ENCODE measurements at regions not wholly inside any gene's neighbourhood (a gene's known extent, or its start where the extent isn't known, plus 50 kb on each side); places are given as distances from the start of the nearest gene placed in this dataset.

GRCh38 chr4:138899999-138900398 lies 115.6 kb upstream of the NOCT start:
- no peak overlapping the region for H3K4me3 Mint-ChIP-seq
- no peaks in the 10 kb centered on the region for H3K27me3 Mint-ChIP-seq
- ATAC-seq (replicated peaks; ENCODE audit: extremely low read depth, poor library complexity, severe bottlenecking) (no peak), DNase-seq (ENCODE audit: low spot score in 2 of 2) (no peak)
- no peaks in the 10 kb centered on the region for H3K4me1 Mint-ChIP-seq
- H3K27ac Mint-ChIP-seq (ENCODE audit: low read depth), result no peak overlapping the region
- H3K9me3 Mint-ChIP-seq, result no peaks in the 10 kb centered on the region
- H3K36me3 Mint-ChIP-seq (ENCODE audit: insufficient read depth), result peaks cover 1% of the 10 kb centered on the region

GRCh38 chr4:138898282-138898681 lies 117.3 kb upstream of the NOCT start:
- no peaks in the 10 kb centered on the region for H3K27me3 Mint-ChIP-seq
- no peaks in the 10 kb centered on the region for H3K9me3 Mint-ChIP-seq
- no peak overlapping the region for H3K27ac Mint-ChIP-seq (ENCODE audit: low read depth)

GRCh38 chr4:138897811-138898226 lies 117.8 kb upstream of the NOCT start:
- H3K4me3 Mint-ChIP-seq, result no peak overlapping the region

More at GRCh38 chr4:138898282-138898681, 117.3 kb upstream of the NOCT start:
- Mint-ChIP-seq H3K4me3 (no peak overlapping the region), H3K36me3 (ENCODE audit: insufficient read depth) (peaks cover 1% of the 10 kb centered on the region), H3K4me1 (no peaks in the 10 kb centered on the region)
- no peak for ATAC-seq (replicated peaks; ENCODE audit: extremely low read depth, poor library complexity, severe bottlenecking)
- no peak for DNase-seq (ENCODE audit: low spot score in 2 of 2)

GRCh38 chr4:138894709-138895108 lies 120.9 kb upstream of the NOCT start:
- H3K9me3 Mint-ChIP-seq, result no peaks in the 10 kb centered on the region
- DNase-seq (ENCODE audit: low spot score in 2 of 2), result no peak
- H3K4me1 Mint-ChIP-seq, result no peaks in the 10 kb centered on the region
- H3K27ac Mint-ChIP-seq (ENCODE audit: low read depth), result no peak overlapping the region
- H3K27me3 Mint-ChIP-seq, result no peaks in the 10 kb centered on the region
- ATAC-seq (replicated peaks; ENCODE audit: extremely low read depth, poor library complexity, severe bottlenecking), result no peak
- H3K4me3 Mint-ChIP-seq, result no peak overlapping the region
- peaks cover under 1% of the 10 kb centered on the region for H3K36me3 Mint-ChIP-seq (ENCODE audit: insufficient read depth)

More at GRCh38 chr4:138897811-138898226, 117.8 kb upstream of the NOCT start:
- Mint-ChIP-seq H3K4me1 (no peaks in the 10 kb centered on the region), H3K27ac (ENCODE audit: low read depth) (no peak overlapping the region), H3K27me3 (no peaks in the 10 kb centered on the region), H3K36me3 (ENCODE audit: insufficient read depth) (peaks cover 1% of the 10 kb centered on the region), H3K9me3 (no peaks in the 10 kb centered on the region)
- DNase-seq (ENCODE audit: low spot score in 2 of 2) (no peak), ATAC-seq (replicated peaks; ENCODE audit: extremely low read depth, poor library complexity, severe bottlenecking) (no peak)

- H3K4me1 Mint-ChIP-seq, result no peaks in the 10 kb centered on the region
- ATAC-seq (replicated peaks; ENCODE audit: extremely low read depth, poor library complexity, severe bottlenecking) (no peak), DNase-seq (ENCODE audit: low spot score in 2 of 2) (no peak)
- no peak overlapping the region for H3K4me3 Mint-ChIP-seq
- H3K27me3 Mint-ChIP-seq, result peaks cover 6% of the 10 kb centered on the region
- no peaks in the 10 kb centered on the region for H3K9me3 Mint-ChIP-seq
- H3K27ac Mint-ChIP-seq (ENCODE audit: low read depth), result no peak overlapping the region
- H3K36me3 Mint-ChIP-seq (ENCODE audit: insufficient read depth), result no peaks in the 10 kb centered on the region
These were observed 121.6 kb upstream of the NOCT start for GRCh38 chr4:138894011-138894410.

- H3K4me1 Mint-ChIP-seq, result no peaks in the 10 kb centered on the region
- no peak overlapping the region for H3K27ac Mint-ChIP-seq (ENCODE audit: low read depth)
- DNase-seq (ENCODE audit: low spot score in 2 of 2) (no peak), ATAC-seq (replicated peaks; ENCODE audit: extremely low read depth, poor library complexity, severe bottlenecking) (no peak)
- peaks cover 18% of the 10 kb centered on the region for H3K27me3 Mint-ChIP-seq
- no peak overlapping the region for H3K4me3 Mint-ChIP-seq
- H3K9me3 Mint-ChIP-seq, result no peaks in the 10 kb centered on the region
- no peaks in the 10 kb centered on the region for H3K36me3 Mint-ChIP-seq (ENCODE audit: insufficient read depth)
These were observed 122.8 kb upstream of the NOCT start for GRCh38 chr4:138892483-138893407.

GRCh38 chr4:138891631-138892031 lies 124.0 kb upstream of the NOCT start:
- ATAC-seq (replicated peaks; ENCODE audit: extremely low read depth, poor library complexity, severe bottlenecking) (no peak), DNase-seq (ENCODE audit: low spot score in 2 of 2) (no peak)
- H3K27ac Mint-ChIP-seq (ENCODE audit: low read depth), result no peak overlapping the region
- H3K9me3 Mint-ChIP-seq, result no peaks in the 10 kb centered on the region
- H3K36me3 Mint-ChIP-seq (ENCODE audit: insufficient read depth), result no peaks in the 10 kb centered on the region
- no peaks in the 10 kb centered on the region for H3K4me1 Mint-ChIP-seq
- no peak overlapping the region for H3K4me3 Mint-ChIP-seq
- H3K27me3 Mint-ChIP-seq, result peaks cover 22% of the 10 kb centered on the region

GRCh38 chr4:138890891-138891570 lies 124.5 kb upstream of the NOCT start:
- no peaks in the 10 kb centered on the region for H3K4me1 Mint-ChIP-seq
- ATAC-seq (replicated peaks; ENCODE audit: extremely low read depth, poor library complexity, severe bottlenecking), result no peak
- peaks cover 22% of the 10 kb centered on the region for H3K27me3 Mint-ChIP-seq
- no peak overlapping the region for H3K27ac Mint-ChIP-seq (ENCODE audit: low read depth)
- no peaks in the 10 kb centered on the region for H3K9me3 Mint-ChIP-seq
- no peak for DNase-seq (ENCODE audit: low spot score in 2 of 2)
- no peaks in the 10 kb centered on the region for H3K36me3 Mint-ChIP-seq (ENCODE audit: insufficient read depth)
- no peak overlapping the region for H3K4me3 Mint-ChIP-seq

GRCh38 chr4:138889216-138889615 lies 126.4 kb upstream of the NOCT start:
- no peak overlapping the region for H3K27ac Mint-ChIP-seq (ENCODE audit: low read depth)
- no peak overlapping the region for H3K4me3 Mint-ChIP-seq
- no peaks in the 10 kb centered on the region for H3K9me3 Mint-ChIP-seq
- H3K4me1 Mint-ChIP-seq, result no peaks in the 10 kb centered on the region
- H3K36me3 Mint-ChIP-seq (ENCODE audit: insufficient read depth), result no peaks in the 10 kb centered on the region
- H3K27me3 Mint-ChIP-seq, result peaks cover 22% of the 10 kb centered on the region
- DNase-seq (ENCODE audit: low spot score in 2 of 2) (no peak), ATAC-seq (replicated peaks; ENCODE audit: extremely low read depth, poor library complexity, severe bottlenecking) (no peak)

- peaks cover 22% of the 10 kb centered on the region for H3K27me3 Mint-ChIP-seq
- H3K36me3 Mint-ChIP-seq (ENCODE audit: insufficient read depth), result no peaks in the 10 kb centered on the region
- no peaks in the 10 kb centered on the region for H3K9me3 Mint-ChIP-seq
- no peaks in the 10 kb centered on the region for H3K4me1 Mint-ChIP-seq
- no peak overlapping the region for H3K27ac Mint-ChIP-seq (ENCODE audit: low read depth)
- H3K4me3 Mint-ChIP-seq, result no peak overlapping the region
- no peak for ATAC-seq (replicated peaks; ENCODE audit: extremely low read depth, poor library complexity, severe bottlenecking)
- no peak for DNase-seq (ENCODE audit: low spot score in 2 of 2)
These were observed 127.8 kb upstream of the NOCT start for GRCh38 chr4:138887741-138888140.

GRCh38 chr4:138887341-138887740 lies 128.2 kb upstream of the NOCT start:
- Mint-ChIP-seq H3K27ac (ENCODE audit: low read depth) (no peak overlapping the region), H3K9me3 (no peaks in the 10 kb centered on the region), H3K4me3 (no peak overlapping the region)

GRCh38 chr4:138879757-138880156 lies 135.8 kb upstream of the NOCT start:
- Mint-ChIP-seq H3K4me1 (no peaks in the 10 kb centered on the region), H3K4me3 (no peak overlapping the region), H3K36me3 (ENCODE audit: insufficient read depth) (no peaks in the 10 kb centered on the region), H3K27ac (ENCODE audit: low read depth) (no peak overlapping the region), H3K27me3 (peaks cover 21% of the 10 kb centered on the region), H3K9me3 (peaks cover 7% of the 10 kb centered on the region)
- no peak for ATAC-seq (replicated peaks; ENCODE audit: extremely low read depth, poor library complexity, severe bottlenecking)
- DNase-seq (ENCODE audit: low spot score in 2 of 2), result no peak

More at GRCh38 chr4:138887341-138887740, 128.2 kb upstream of the NOCT start:
- Mint-ChIP-seq H3K36me3 (ENCODE audit: insufficient read depth) (no peaks in the 10 kb centered on the region), H3K4me1 (no peaks in the 10 kb centered on the region), H3K27me3 (peaks cover 22% of the 10 kb centered on the region)
- ATAC-seq (replicated peaks; ENCODE audit: extremely low read depth, poor library complexity, severe bottlenecking), result no peak
- DNase-seq (ENCODE audit: low spot score in 2 of 2), result no peak
